Naive B cell (primary cell): ENCODE measurements at regions not wholly inside any gene's neighbourhood (a gene's known extent, or its start where the extent isn't known, plus 50 kb on each side); places are given as distances from the start of the nearest gene placed in this dataset.
"Not testable (repeated sequence)": the region's sequence is repeated elsewhere in the genome, so short reads cannot be mapped to it uniquely, and the experiment has no call there.

Experiments used
- ATAC-seq, 2 donors: fragments of 150-1000 bp; cut with Tn5 transposase; 2 replicates each; pipeline ENCODE4 v1.10.0; 2021; ENCODE audit warnings: low read depth in 2 of 2, mild to moderate bottlenecking in 2 of 2, moderate library complexity in 2 of 2
- DNase-seq: peaks from one replicate; pipeline ENCODE4 v3.0.0; 2022
- H3K27ac Mint-ChIP-seq, 6 donors: one replicate each; pipeline ENCODE4 v1.8.0; 2020 to 2022; ENCODE audit warnings: mild to moderate bottlenecking in 6 of 6, mixed read lengths in 6 of 6, moderate library complexity in 5 of 6, inconsistent platforms in 2 of 6
- H3K27me3 Mint-ChIP-seq, 3 donors: one replicate each; pipeline ENCODE4 v1.8.0; 2021 to 2022; ENCODE audit warnings: mixed read lengths in 3 of 3, mild to moderate bottlenecking in 1 of 3
- H3K36me3 Mint-ChIP-seq, 2 donors: one replicate each; pipeline ENCODE4 v1.8.0; 2020 to 2022; ENCODE audit warnings: mixed read lengths in 2 of 2, inconsistent platforms in 1 of 2, mild to moderate bottlenecking in 1 of 2
- H3K4me1 Mint-ChIP-seq, 3 donors: one replicate each; pipeline ENCODE4 v1.8.0; 2020 to 2022; ENCODE audit warnings: mixed read lengths in 3 of 3, inconsistent platforms in 1 of 3, mild to moderate bottlenecking in 1 of 3, moderate library complexity in 1 of 3
- H3K4me3 Mint-ChIP-seq, 8 donors: one replicate each; pipeline ENCODE4 v1.8.0; 2020 to 2022; ENCODE audit warnings: mild to moderate bottlenecking in 8 of 8, mixed read lengths in 8 of 8, moderate library complexity in 8 of 8, inconsistent platforms in 2 of 8
- H3K9me3 Mint-ChIP-seq, 7 donors: one replicate each; pipeline ENCODE4 v1.8.0; 2020 to 2022; ENCODE audit warnings: mixed read lengths in 7 of 7, mild to moderate bottlenecking in 5 of 7, inconsistent platforms in 2 of 7, moderate library complexity in 1 of 7

DNA sequence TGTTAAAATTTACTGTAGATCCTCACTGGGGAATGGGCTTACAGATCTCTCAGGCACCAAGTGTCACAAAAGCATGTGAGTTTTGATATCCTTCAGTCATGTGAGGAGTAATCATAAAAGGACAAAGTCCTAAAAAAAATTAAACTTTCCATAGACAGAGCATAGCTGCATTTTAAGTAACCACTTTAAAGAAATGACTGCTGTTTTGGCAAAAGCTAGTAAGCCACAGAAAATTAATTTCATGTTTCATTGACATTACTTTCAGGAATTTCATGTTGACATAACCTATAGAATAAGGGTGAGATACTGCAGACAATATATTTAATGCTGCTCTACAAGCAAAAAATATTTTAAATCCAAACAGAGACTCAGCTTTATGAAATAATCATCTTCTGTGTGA lies 156.3 kb downstream of the LYPLAL1 start:
- no peak for ATAC-seq
- no peak overlapping the region for H3K4me3 Mint-ChIP-seq
- DNase-seq: no peak
- H3K4me1 Mint-ChIP-seq: no peaks in the 10 kb centered on the region
- H3K9me3 Mint-ChIP-seq: peaks cover 3 to 27% (median 11%) of the 10 kb centered on the region in 7 donors
- peaks cover 0 to 3% (median 0%) of the 10 kb centered on the region in 3 donors for H3K27me3 Mint-ChIP-seq
- peaks cover 16 to 20% of the 10 kb centered on the region in 2 donors for H3K36me3 Mint-ChIP-seq
- no peak overlapping the region for H3K27ac Mint-ChIP-seq

DNA sequence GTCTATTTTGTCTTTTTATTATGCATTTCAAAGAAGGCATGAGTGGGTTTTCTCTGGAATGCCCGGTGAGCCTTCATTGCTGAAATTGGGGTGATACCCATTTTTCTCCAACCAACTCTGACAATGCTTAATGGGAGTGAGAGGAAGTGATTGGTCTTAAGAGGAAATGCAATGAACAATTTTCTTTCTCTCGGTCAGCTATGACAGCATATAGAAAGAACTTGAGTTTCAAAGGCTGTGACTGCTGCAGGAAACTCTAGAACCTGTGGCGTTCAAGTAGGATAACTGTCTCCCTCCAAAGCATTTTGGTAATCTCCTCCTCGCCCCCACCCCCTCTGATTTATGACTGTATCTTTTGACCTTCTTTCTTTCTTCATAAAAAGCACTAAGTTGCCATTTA lies 155.9 kb downstream of the LYPLAL1 start:
- H3K27me3 Mint-ChIP-seq: peaks cover 0 to 3% (median 0%) of the 10 kb centered on the region in 3 donors
- H3K4me3 Mint-ChIP-seq: no peak overlapping the region
- no peaks in the 10 kb centered on the region for H3K4me1 Mint-ChIP-seq
- peaks cover 3 to 27% (median 11%) of the 10 kb centered on the region in 7 donors for H3K9me3 Mint-ChIP-seq
- H3K36me3 Mint-ChIP-seq: peaks cover 16 to 20% of the 10 kb centered on the region in 2 donors
- no peak for DNase-seq
- ATAC-seq: no peak
- H3K27ac Mint-ChIP-seq: no peak overlapping the region

DNA sequence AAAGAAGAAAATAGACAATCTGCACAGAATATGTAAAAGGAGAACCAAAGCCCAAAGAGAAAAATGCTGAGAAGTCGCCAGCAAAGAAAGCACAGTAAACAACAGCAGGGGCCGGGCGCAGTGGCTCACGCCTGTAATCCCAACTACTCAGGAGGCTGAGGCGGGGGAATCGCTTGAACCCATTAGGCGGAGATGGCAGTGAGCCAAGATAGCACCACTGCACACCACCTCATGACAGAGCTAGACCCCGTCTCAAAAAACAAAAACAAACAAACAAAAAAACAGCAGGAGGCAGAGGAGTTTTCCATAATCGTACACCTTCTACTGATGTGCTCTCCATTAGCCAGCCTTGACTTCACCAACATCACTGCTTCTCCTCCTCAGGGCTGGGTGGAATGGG lies 153.2 kb downstream of the LYPLAL1 start:
- ATAC-seq (no peak), DNase-seq (no peak)
- Mint-ChIP-seq H3K36me3 (peaks cover 16 to 20% of the 10 kb centered on the region in 2 donors), H3K9me3 (peaks cover 3 to 27% (median 11%) of the 10 kb centered on the region in 7 donors), H3K27ac (no peak overlapping the region), H3K27me3 (no peaks in the 10 kb centered on the region), H3K4me3 (no peak overlapping the region), H3K4me1 (no peaks in the 10 kb centered on the region)

DNA sequence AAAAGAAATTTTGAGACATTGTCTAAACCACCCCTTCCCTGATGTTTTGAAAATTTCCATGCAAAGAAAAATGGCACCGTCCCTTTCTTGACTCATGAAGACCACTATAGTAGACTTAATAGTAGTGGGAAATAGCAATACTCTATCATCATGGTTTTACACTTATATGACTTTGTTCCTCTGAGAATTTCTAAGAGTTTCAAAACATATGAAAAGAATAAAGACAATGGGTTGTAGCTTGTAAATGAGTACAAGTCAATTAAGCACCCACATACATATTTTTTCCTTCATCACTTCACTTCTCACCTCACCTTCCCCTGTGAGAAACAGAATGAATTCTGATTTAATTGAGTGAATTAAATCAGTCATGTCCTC lies 151.7 kb downstream of the LYPLAL1 start:
- Mint-ChIP-seq H3K4me1 (no peaks in the 10 kb centered on the region), H3K27me3 (no peaks in the 10 kb centered on the region), H3K4me3 (no peak overlapping the region), H3K36me3 (peaks cover 16 to 20% of the 10 kb centered on the region in 2 donors), H3K9me3 (peaks cover 4 to 27% (median 11%) of the 10 kb centered on the region in 7 donors), H3K27ac (peak overlapping the region in 1 of 6 donors; percentile 17)
- no peak for ATAC-seq
- DNase-seq: no peak

DNA sequence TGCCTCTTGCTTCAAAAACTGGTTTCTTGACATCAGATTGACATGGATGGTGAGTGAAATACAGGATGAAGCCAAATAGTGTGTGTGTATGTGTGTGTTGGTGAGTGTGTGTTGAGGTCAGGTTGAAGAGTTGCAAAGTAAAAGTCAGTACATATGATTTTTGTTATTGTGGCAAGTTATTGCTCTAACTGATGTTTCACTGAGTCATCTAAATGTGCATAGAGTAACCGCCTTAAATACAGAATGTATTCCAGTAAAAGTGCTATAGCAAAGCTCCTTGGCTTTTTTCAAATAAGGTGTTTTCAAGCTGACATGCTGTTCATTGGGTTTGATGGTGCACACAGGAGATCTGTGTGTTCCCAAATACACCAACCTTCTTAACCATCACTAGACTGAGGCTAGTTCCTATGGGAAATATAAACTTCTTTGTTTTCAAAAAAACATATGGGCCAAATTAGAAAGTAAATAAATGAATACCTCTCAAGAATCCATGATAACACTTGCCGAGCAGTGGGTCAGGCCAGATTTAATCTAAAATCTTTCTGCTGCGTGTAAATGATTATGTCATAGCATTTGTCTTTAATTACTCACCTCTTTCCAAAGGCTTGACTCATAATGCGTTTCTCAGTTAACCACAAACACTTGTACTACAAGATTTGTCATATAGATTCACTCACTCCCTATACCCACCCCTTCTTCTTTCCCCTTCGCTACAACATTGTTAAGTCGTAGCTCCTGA lies 151.1 kb downstream of the LYPLAL1 start:
- Mint-ChIP-seq H3K27ac (peak overlapping the region in 1 of 6 donors; percentile 17), H3K4me3 (no peak overlapping the region), H3K4me1 (no peaks in the 10 kb centered on the region), H3K9me3 (peaks cover 4 to 27% (median 11%) of the 10 kb centered on the region in 7 donors), H3K27me3 (no peaks in the 10 kb centered on the region), H3K36me3 (peaks cover 16 to 20% of the 10 kb centered on the region in 2 donors)
- ATAC-seq: no peak
- no peak for DNase-seq

DNA sequence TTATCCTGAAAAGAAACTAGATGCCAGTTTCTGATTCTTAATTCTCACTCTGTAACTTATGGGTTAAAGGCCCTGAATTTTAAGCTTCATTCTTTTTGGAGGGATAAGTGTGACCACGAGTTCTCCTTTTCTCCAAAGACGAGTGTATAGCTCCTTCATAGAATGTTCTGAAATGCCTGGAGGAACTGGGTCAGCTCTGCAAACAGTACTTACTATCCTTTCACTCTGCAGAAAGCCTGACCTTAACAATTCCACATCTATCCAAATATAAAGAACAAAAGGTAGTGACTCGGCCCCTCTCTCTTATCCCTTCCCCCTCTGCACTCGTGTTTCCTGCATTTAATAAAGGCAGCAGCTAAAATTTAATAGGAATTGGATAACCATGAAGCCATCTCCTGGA lies 150.5 kb downstream of the LYPLAL1 start:
- Mint-ChIP-seq H3K27me3 (no peaks in the 10 kb centered on the region), H3K27ac (no peak overlapping the region), H3K4me1 (no peaks in the 10 kb centered on the region), H3K9me3 (peaks cover 4 to 27% (median 11%) of the 10 kb centered on the region in 7 donors), H3K4me3 (no peak overlapping the region), H3K36me3 (peaks cover 16 to 20% of the 10 kb centered on the region in 2 donors)
- DNase-seq: no peak
- no peak for ATAC-seq

DNA sequence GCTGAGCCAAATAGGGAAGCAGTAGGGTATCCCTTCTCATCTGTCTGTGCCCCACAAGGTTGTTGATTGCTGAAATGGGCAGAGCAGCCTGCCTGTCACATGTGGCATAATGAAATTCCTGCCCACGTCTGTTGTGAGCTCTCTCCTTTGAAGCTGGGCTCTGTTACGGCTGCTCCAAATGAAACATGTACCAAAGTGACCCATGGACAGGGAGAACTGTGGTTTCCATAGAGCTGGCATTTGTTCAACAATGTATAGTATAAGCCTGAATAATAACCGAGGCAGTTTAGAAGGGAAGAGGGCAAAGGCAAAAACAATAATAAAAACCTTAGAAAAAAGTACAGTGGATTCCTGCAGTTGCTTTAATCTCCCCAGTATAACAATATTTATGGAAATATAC lies 149.7 kb downstream of the LYPLAL1 start:
- H3K4me1 Mint-ChIP-seq: no peaks in the 10 kb centered on the region
- no peak overlapping the region for H3K4me3 Mint-ChIP-seq
- ATAC-seq (no peak), DNase-seq (no peak)
- H3K36me3 Mint-ChIP-seq: peaks cover 16 to 20% of the 10 kb centered on the region in 2 donors
- H3K9me3 Mint-ChIP-seq: peaks cover 4 to 30% (median 14%) of the 10 kb centered on the region in 7 donors
- no peaks in the 10 kb centered on the region for H3K27me3 Mint-ChIP-seq
- H3K27ac Mint-ChIP-seq: no peak overlapping the region

DNA sequence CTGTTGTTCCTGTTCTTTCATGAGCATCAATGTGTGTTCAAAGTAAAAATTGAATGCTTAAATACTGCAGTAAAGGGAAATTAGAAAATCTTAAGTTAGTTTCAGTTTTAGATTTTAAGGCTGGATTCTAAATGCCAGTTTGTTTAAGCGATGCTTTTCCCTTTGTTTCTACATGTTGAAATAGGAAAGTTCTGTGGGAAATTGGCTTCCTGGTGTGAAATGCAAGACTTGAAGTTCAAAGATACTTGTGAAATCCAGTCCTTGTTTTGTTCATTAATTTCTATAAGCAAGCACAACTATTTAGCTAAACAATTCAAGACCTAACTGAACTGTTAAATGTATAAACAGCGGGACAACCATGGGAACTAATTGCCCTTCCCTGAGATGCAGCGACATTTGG lies 149.1 kb downstream of the LYPLAL1 start:
- ATAC-seq: no peak
- Mint-ChIP-seq H3K36me3 (peaks cover 10 to 14% of the 10 kb centered on the region in 2 donors), H3K9me3 (peaks cover 4 to 24% (median 7%) of the 10 kb centered on the region in 7 donors), H3K27ac (no peak overlapping the region), H3K27me3 (no peaks in the 10 kb centered on the region), H3K4me1 (no peaks in the 10 kb centered on the region), H3K4me3 (no peak overlapping the region)
- no peak for DNase-seq

DNA sequence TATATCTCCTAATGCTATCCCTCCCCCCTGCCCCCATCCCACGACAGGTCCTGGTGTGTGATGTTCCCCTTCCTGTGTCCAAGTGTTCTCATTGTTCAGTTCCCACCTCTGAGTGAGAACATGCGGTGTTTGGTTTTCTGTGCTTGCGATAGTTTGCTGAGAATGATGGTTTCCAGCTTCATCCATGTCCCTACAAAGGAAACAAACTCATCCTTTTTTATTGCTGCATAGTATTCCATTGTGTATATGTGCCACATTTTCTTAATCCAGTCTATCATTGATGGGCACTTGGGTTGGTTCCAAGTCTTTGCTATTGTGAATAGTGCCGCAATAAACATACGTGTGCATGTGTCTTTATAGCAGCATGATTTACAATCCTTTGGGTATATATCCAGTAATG lies 146.9 kb downstream of the LYPLAL1 start:
- not testable (repeated sequence) for H3K4me3 Mint-ChIP-seq, H3K36me3 Mint-ChIP-seq, H3K27me3 Mint-ChIP-seq, DNase-seq, ATAC-seq, H3K27ac Mint-ChIP-seq, H3K4me1 Mint-ChIP-seq
- peaks cover 0 to 23% (median 9%) of the 10 kb centered on the region in 7 donors for H3K9me3 Mint-ChIP-seq

DNA sequence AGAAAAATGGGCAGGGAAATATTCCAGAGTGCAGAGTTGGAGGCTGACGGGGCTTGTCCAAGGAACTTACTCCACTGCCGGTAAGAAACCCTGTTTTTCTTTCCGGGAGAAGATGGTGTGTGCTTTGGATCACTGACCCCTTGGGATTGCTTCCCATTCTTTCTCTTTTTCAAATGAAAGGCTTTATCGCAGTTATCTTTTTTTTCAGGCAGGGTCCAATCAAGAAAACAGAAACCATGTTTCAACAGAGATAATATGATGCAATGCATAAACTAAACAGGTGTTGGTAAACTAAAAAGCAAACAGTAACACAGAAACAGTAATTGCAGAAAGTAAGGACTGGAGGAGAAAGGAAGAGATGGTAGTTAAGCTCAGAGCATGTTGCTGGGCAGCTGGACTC lies 145.1 kb downstream of the LYPLAL1 start:
- no peaks in the 10 kb centered on the region for H3K27me3 Mint-ChIP-seq
- no peak overlapping the region for H3K4me3 Mint-ChIP-seq
- ATAC-seq (no peak), DNase-seq (no peak)
- H3K27ac Mint-ChIP-seq: no peak overlapping the region
- peaks cover 0 to 4% of the 10 kb centered on the region in 2 donors for H3K36me3 Mint-ChIP-seq
- peaks cover 0 to 24% (median 15%) of the 10 kb centered on the region in 7 donors for H3K9me3 Mint-ChIP-seq
- H3K4me1 Mint-ChIP-seq: no peaks in the 10 kb centered on the region

DNA sequence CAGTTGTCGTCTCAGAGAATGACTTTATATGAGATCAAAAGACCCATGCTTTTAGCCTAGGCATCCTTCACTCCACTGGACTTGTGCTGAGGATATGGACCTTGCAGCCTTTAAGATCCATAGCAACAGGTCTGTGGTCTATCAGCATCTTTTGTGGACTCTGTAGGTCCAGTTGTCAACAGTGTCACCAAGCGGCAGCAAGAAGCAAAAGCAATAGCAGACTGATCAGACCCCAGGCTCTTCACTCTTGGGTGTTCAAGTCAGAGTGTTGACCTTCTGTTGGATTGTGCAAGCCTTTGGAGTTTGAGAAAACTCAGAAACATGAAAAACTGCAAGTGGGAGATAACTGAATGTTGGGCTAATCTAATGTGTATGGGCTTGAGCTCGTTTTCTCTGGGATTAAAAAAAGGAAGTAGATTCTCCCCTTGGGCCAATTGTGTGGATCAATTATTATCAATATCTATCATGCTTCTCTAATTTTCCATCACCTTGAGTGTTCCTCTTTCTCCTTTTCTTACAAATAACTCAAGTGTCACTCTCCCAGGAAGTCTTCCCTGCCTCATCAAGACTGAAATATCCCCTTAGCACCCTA lies 144.2 kb downstream of the LYPLAL1 start:
- no peak for DNase-seq
- peaks cover 0 to 24% (median 15%) of the 10 kb centered on the region in 7 donors for H3K9me3 Mint-ChIP-seq
- H3K4me1 Mint-ChIP-seq: no peaks in the 10 kb centered on the region
- peaks cover 0 to 4% of the 10 kb centered on the region in 2 donors for H3K36me3 Mint-ChIP-seq
- no peaks in the 10 kb centered on the region for H3K27me3 Mint-ChIP-seq
- H3K4me3 Mint-ChIP-seq: no peak overlapping the region
- no peak for ATAC-seq
- H3K27ac Mint-ChIP-seq: no peak overlapping the region

DNA sequence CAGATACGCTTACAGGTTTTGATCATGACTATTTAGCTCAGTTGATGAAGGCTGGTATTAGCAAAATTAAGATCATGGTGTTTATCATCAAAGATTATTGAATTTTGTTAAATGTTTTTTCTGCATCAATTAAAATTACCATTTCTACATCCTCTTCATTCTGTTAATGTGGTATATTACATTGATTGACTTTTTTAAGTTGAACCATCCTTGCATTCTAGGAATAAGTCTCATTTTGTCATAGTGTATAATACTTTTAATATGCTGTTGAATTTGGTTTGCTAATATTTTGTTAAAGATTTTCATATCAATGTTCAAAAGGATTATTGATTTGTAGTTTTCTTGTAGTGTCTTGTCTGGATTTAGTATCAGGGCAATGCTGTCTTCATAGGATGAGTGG lies 142.4 kb downstream of the LYPLAL1 start:
- no peaks in the 10 kb centered on the region for H3K4me1 Mint-ChIP-seq
- H3K4me3 Mint-ChIP-seq: no peak overlapping the region
- no peak overlapping the region for H3K27ac Mint-ChIP-seq
- DNase-seq (no peak), ATAC-seq (no peak)
- peaks cover 0 to 24% (median 15%) of the 10 kb centered on the region in 7 donors for H3K9me3 Mint-ChIP-seq
- peaks cover 0 to 4% of the 10 kb centered on the region in 2 donors for H3K36me3 Mint-ChIP-seq
- no peaks in the 10 kb centered on the region for H3K27me3 Mint-ChIP-seq

DNA sequence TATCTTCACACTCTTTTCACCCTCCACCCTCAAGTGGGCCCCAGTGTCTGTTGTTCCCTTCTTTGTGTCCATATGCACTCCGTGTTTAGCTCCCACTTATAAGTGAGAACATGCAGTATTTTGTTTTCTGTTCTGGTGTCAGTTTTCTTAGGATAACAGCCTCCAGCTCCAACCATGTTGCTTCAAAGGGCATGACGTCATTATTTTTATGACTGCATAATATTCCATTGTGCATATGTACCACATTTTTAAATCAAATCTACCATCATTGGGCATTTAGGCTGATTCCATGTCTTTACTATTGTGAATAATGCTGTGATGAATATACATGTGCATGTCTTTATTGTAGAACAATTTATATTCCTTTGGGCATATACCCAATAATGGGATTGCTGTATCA lies 140.3 kb downstream of the LYPLAL1 start:
- ATAC-seq (no peak), DNase-seq (no peak)
- Mint-ChIP-seq H3K9me3 (peaks cover 0 to 30% (median 15%) of the 10 kb centered on the region in 7 donors), H3K27ac (no peak overlapping the region), H3K4me3 (no peak overlapping the region), H3K36me3 (peaks cover 0 to 10% of the 10 kb centered on the region in 2 donors), H3K4me1 (no peaks in the 10 kb centered on the region), H3K27me3 (no peaks in the 10 kb centered on the region)

DNA sequence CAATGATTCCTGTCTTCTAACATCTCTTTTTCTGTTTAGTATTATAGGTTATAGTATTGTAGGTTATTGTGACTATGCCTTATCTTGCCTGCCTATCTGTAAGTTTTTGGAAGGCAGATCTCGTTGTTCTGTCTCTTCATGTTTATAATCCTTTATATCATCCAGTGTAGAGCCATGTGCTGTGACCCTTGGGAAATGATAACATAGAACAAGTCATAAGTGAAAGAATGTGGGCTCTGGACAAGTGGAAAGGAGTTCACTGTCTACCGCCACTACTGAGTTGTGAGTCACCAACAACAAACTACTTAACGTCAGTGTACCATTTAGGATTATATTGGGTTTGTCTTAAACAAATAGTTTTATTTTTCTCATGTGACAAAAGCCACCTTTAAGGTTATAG lies 139.3 kb downstream of the LYPLAL1 start:
- no peaks in the 10 kb centered on the region for H3K4me1 Mint-ChIP-seq
- ATAC-seq: no peak
- H3K9me3 Mint-ChIP-seq: peaks cover 0 to 31% (median 13%) of the 10 kb centered on the region in 7 donors
- no peak overlapping the region for H3K4me3 Mint-ChIP-seq
- H3K27ac Mint-ChIP-seq: no peak overlapping the region
- peaks cover 2 to 12% of the 10 kb centered on the region in 2 donors for H3K36me3 Mint-ChIP-seq
- no peaks in the 10 kb centered on the region for H3K27me3 Mint-ChIP-seq
- no peak for DNase-seq
